ENCODE measurements at regions not wholly inside any gene's neighbourhood (a gene's known extent, or its start where the extent isn't known, plus 50 kb on each side); places are given as distances from the start of the nearest gene placed in this dataset.

GRCh38 chr15:97502038-97502437 is 458.5 kb upstream of the ARRDC4 start:
- DNase-seq (ENCODE audit: low spot score), result no peak

- DNase-seq (ENCODE audit: low spot score), result no peak
Observed at GRCh38 chr15:97504031-97504792, 456.3 kb upstream of the ARRDC4 start.

- no peak for DNase-seq (ENCODE audit: low spot score)
Observed at GRCh38 chr15:97517737-97518136, 442.8 kb upstream of the ARRDC4 start.

- DNase-seq (ENCODE audit: low spot score), result no peak
Observed at GRCh38 chr15:97520689-97521088, 439.8 kb upstream of the ARRDC4 start.

- DNase-seq (ENCODE audit: low spot score), result no peak
Observed at GRCh38 chr15:97521381-97522285, 438.9 kb upstream of the ARRDC4 start.

GRCh38 chr15:97522347-97522746 is 438.2 kb upstream of the ARRDC4 start:
- DNase-seq (ENCODE audit: low spot score), result no peak

GRCh38 chr15:97525809-97526208 is 434.7 kb upstream of the ARRDC4 start:
- DNase-seq (ENCODE audit: low spot score), result no peak

GRCh38 chr15:97528238-97528637 is 432.3 kb upstream of the ARRDC4 start:
- no peak for DNase-seq (ENCODE audit: low spot score)

GRCh38 chr15:97545799-97546198 is 414.7 kb upstream of the ARRDC4 start:
- no peak for DNase-seq (ENCODE audit: low spot score)

- no peak for DNase-seq (ENCODE audit: low spot score)
Observed at GRCh38 chr15:97547381-97547780, 413.1 kb upstream of the ARRDC4 start.

GRCh38 chr15:97561529-97561928 is 399.0 kb upstream of the ARRDC4 start:
- DNase-seq (ENCODE audit: low spot score), result no peak

GRCh38 chr15:97563516-97563915 is 397.0 kb upstream of the ARRDC4 start:
- DNase-seq (ENCODE audit: low spot score), result no peak

GRCh38 chr15:97566961-97567360 is 393.5 kb upstream of the ARRDC4 start:
- DNase-seq (ENCODE audit: low spot score), result no peak

GRCh38 chr15:97567411-97567810 is 393.1 kb upstream of the ARRDC4 start:
- DNase-seq (ENCODE audit: low spot score), result no peak

GRCh38 chr15:97576929-97577645 is 383.4 kb upstream of the ARRDC4 start:
- DNase-seq (ENCODE audit: low spot score), result no peak

- DNase-seq (ENCODE audit: low spot score), result no peak
Observed at GRCh38 chr15:97585408-97585807, 375.1 kb upstream of the ARRDC4 start.

- DNase-seq (ENCODE audit: low spot score), result no peak
Observed at GRCh38 chr15:97592778-97593177, 367.7 kb upstream of the ARRDC4 start.

GRCh38 chr15:97597801-97598200 is 362.7 kb upstream of the ARRDC4 start:
- no peak for DNase-seq (ENCODE audit: low spot score)

- no peak for DNase-seq (ENCODE audit: low spot score)
Observed at GRCh38 chr15:97598353-97598798, 362.1 kb upstream of the ARRDC4 start.

- DNase-seq (ENCODE audit: low spot score), result no peak
Observed at GRCh38 chr15:97600190-97600589, 360.3 kb upstream of the ARRDC4 start.

- no peak for DNase-seq (ENCODE audit: low spot score)
Observed at GRCh38 chr15:97604677-97605076, 355.8 kb upstream of the ARRDC4 start.

- no peak for DNase-seq (ENCODE audit: low spot score)
Observed at GRCh38 chr15:97615114-97615513, 345.4 kb upstream of the ARRDC4 start.

Data from HuH-7.5 (cell line).